ENCODE measurements at regions not wholly inside any gene's neighbourhood (a gene's known extent, or its start where the extent isn't known, plus 50 kb on each side); places are given as distances from the start of the nearest gene placed in this dataset.

- Histone ChIP-seq H3K4me3 (no peak overlapping the region), H3K27ac (no peak overlapping the region)
Observed at GRCh38 chr5:73314395-73315257, 134.0 kb downstream of the FOXD1 start.

GRCh38 chr5:73312872-73313510, 135.6 kb downstream of the FOXD1 start:
- H3K27ac ChIP-seq: peak overlapping the region in 1 of 21 experiments; percentile 62
- no peak overlapping the region for H3K4me3 ChIP-seq

- Histone ChIP-seq H3K4me3 (no peak overlapping the region), H3K27ac (peak overlapping the region in 8 of 21 experiments; percentile 6 to 62 (median 45))
Observed at GRCh38 chr5:73312146-73312871, 136.3 kb downstream of the FOXD1 start.

- H3K27ac ChIP-seq: peak overlapping the region in 8 of 21 experiments; percentile 6 to 62 (median 43)
- H3K4me3 ChIP-seq: no peak overlapping the region
Observed at GRCh38 chr5:73311291-73312110, 137.1 kb downstream of the FOXD1 start.

GRCh38 chr5:73307645-73308355, 134.8 kb downstream of the TMEM174 start:
- Histone ChIP-seq H3K27ac (no peak overlapping the region), H3K4me3 (no peak overlapping the region)

GRCh38 chr5:73306741-73307275, 133.8 kb downstream of the TMEM174 start:
- Histone ChIP-seq H3K4me3 (no peak overlapping the region), H3K27ac (no peak overlapping the region)

- Histone ChIP-seq H3K27ac (no peak overlapping the region), H3K4me3 (no peak overlapping the region)
Observed at GRCh38 chr5:73306078-73306719, 133.2 kb downstream of the TMEM174 start.

GRCh38 chr5:73305386-73305785, 132.4 kb downstream of the TMEM174 start:
- Histone ChIP-seq H3K4me3 (no peak overlapping the region), H3K27ac (no peak overlapping the region)

- Histone ChIP-seq H3K4me3 (no peak overlapping the region), H3K27ac (no peak overlapping the region)
Observed at GRCh38 chr5:73304381-73304780, 131.4 kb downstream of the TMEM174 start.

GRCh38 chr5:73303148-73304079, 130.4 kb downstream of the TMEM174 start:
- Histone ChIP-seq H3K4me3 (peak overlapping the region in 2 of 7 experiments; percentile 12 to 20), H3K27ac (no peak overlapping the region)

- H3K4me3 ChIP-seq: no peak overlapping the region
Observed at GRCh38 chr5:73302797-73303147, 129.8 kb downstream of the TMEM174 start.

GRCh38 chr5:73301208-73301901, 128.4 kb downstream of the TMEM174 start:
- Histone ChIP-seq H3K4me3 (no peak overlapping the region), H3K27ac (no peak overlapping the region)

More at GRCh38 chr5:73302797-73303147, 129.8 kb downstream of the TMEM174 start:
- no peak overlapping the region for H3K27ac ChIP-seq

GRCh38 chr5:73300337-73301207, 127.6 kb downstream of the TMEM174 start:
- H3K4me3 ChIP-seq: no peak overlapping the region
- no peak overlapping the region for H3K27ac ChIP-seq

GRCh38 chr5:73299665-73300336, 126.8 kb downstream of the TMEM174 start:
- H3K27ac ChIP-seq: no peak overlapping the region

More at GRCh38 chr5:73299665-73300336, 126.8 kb downstream of the TMEM174 start:
- no peak overlapping the region for H3K4me3 ChIP-seq

Measured in skin epidermis (tissue), 12 donors.